Fibroblast of lung (primary cell): ENCODE measurements at regions not wholly inside any gene's neighbourhood (a gene's known extent, or its start where the extent isn't known, plus 50 kb on each side); places are given as distances from the start of the nearest gene placed in this dataset.

Experiments used
- DNase-seq, 2 donors: peaks; one replicate each; pipeline versions ENCODE4 v3.0.0 to v3.0.0-alpha.2; 2010; ENCODE audit warnings: low read depth in 2 of 2
- H2AFZ ChIP-seq: 2 replicates; pipeline ENCODE4 v1.5.1; 2012; ENCODE audit warnings: low read length, control low read depth, inconsistent platforms
- H3K27ac ChIP-seq: 2 replicates; pipeline ENCODE4 v1.5.1; 2011; ENCODE audit warnings: low read length, control low read depth; ENCODE audit not compliant: insufficient read depth
- H3K27me3 ChIP-seq: 2 replicates; pipeline ENCODE4 v1.5.1; 2011; ENCODE audit warnings: mild to moderate bottlenecking, low read length; ENCODE audit not compliant: control insufficient read depth, insufficient read depth
- H3K36me3 ChIP-seq: 2 replicates; pipeline ENCODE4 v1.5.1; 2011; ENCODE audit warnings: low read length; ENCODE audit not compliant: control insufficient read depth, insufficient read depth
- H3K4me1 ChIP-seq: 2 replicates; pipeline ENCODE4 v1.5.1; 2011; ENCODE audit warnings: low read length; ENCODE audit not compliant: control insufficient read depth, insufficient read depth; ENCODE audit errors: extremely low read depth
- H3K4me2 ChIP-seq: 2 replicates; pipeline ENCODE4 v1.5.1; 2011; ENCODE audit warnings: low read length, control low read depth; ENCODE audit not compliant: insufficient read depth; ENCODE audit errors: extremely low read depth
- H3K4me3 ChIP-seq, 4 experiments: fragments of 200-600 bp in 1 of 4; sonication (generic) in 1 of 4; replicated peaks in 1 of 4; 2 replicates each; pipeline ENCODE4 v1.5.1; 2011 to 2016; ENCODE audit warnings: low read length in 4 of 4, low read depth in 3 of 4, mild to moderate bottlenecking in 3 of 4, control low read depth in 2 of 4, inconsistent platforms in 1 of 4, mixed read lengths in 1 of 4; ENCODE audit not compliant: insufficient read depth in 1 of 4; ENCODE audit errors: control extremely low read depth in 1 of 4
- H3K79me2 ChIP-seq: 2 replicates; pipeline ENCODE4 v1.5.1; 2012; ENCODE audit warnings: mild to moderate bottlenecking, low read length, inconsistent platforms; ENCODE audit not compliant: control insufficient read depth, insufficient read depth
- H3K9ac ChIP-seq: 2 replicates; pipeline ENCODE4 v1.5.1; 2011; ENCODE audit warnings: mild to moderate bottlenecking, low read length, control low read depth; ENCODE audit not compliant: insufficient read depth
- H3K9me3 ChIP-seq: 2 replicates; pipeline ENCODE4 v1.5.1; 2012; ENCODE audit warnings: low read depth, low read length; ENCODE audit not compliant: control insufficient read depth, insufficient read depth
- H4K20me1 ChIP-seq: 2 replicates; pipeline ENCODE4 v1.5.1; 2011; ENCODE audit warnings: low read length; ENCODE audit not compliant: control insufficient read depth, insufficient read depth; ENCODE audit errors: extremely low read depth
- EZH2 ChIP-seq: IDR thresholded peaks from 2 replicates; pipeline ENCODE4 v1.5.1; 2012; ENCODE audit warnings: low read length, control low read depth, mild to moderate bottlenecking; ENCODE audit errors: missing control alignments
- TF ChIP-seq, protein P1 (sequence below), 2 donors: IDR thresholded peaks in 1 of 2; conservative IDR thresholded peaks in 1 of 2; 1 replicate in 1 of 2; 2 replicates in 1 of 2; pipeline ENCODE4 v1.5.1; 2011 to 2012; ENCODE audit warnings: low read length in 2 of 2, control low read depth in 1 of 2, inconsistent platforms in 1 of 2, low read depth in 1 of 2, mild to moderate bottlenecking in 1 of 2

DNA sequence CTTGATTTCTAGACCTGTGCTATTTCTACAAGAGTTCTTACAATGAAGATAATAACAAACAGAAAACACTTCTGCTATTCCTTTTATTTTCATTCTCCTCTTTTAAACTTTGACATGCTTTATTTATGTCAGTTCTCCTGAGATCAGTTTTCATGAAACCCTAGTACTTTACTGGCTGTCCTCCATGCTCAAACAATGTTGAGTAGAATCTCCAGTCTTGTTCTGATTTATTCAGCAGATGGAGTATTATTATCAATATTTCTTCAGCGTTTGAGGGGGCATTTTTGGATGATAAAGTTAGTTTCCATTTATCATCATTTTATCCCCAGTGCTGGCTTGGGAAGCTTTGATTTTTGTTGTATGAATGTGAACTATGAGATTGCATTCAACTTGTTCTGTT lies 85.9 kb upstream of the WARS2 start:
- no peaks in the 10 kb centered on the region for H3K36me3 ChIP-seq
- no peaks in the 10 kb centered on the region for H3K79me2 ChIP-seq

GRCh38 chr1:119226913-119227312 lies 86.5 kb upstream of the WARS2 start:
- no peak overlapping the region for H3K4me2 ChIP-seq
- H2AFZ ChIP-seq = no peak overlapping the region
- H4K20me1 ChIP-seq = no peaks in the 10 kb centered on the region
- no peaks in the 10 kb centered on the region for H3K36me3 ChIP-seq
- no peak for DNase-seq
- TF ChIP-seq, protein P1, sequence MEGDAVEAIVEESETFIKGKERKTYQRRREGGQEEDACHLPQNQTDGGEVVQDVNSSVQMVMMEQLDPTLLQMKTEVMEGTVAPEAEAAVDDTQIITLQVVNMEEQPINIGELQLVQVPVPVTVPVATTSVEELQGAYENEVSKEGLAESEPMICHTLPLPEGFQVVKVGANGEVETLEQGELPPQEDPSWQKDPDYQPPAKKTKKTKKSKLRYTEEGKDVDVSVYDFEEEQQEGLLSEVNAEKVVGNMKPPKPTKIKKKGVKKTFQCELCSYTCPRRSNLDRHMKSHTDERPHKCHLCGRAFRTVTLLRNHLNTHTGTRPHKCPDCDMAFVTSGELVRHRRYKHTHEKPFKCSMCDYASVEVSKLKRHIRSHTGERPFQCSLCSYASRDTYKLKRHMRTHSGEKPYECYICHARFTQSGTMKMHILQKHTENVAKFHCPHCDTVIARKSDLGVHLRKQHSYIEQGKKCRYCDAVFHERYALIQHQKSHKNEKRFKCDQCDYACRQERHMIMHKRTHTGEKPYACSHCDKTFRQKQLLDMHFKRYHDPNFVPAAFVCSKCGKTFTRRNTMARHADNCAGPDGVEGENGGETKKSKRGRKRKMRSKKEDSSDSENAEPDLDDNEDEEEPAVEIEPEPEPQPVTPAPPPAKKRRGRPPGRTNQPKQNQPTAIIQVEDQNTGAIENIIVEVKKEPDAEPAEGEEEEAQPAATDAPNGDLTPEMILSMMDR (conservative IDR thresholded peaks at IDR 0.05 in 1 of 2, IDR thresholded peaks at IDR 0.05 in 1 of 2; ENCODE audit: low read depth in 1 of 2, low read length in 2 of 2) = no peak
- TF ChIP-seq EZH2 = no peak
- no peak overlapping the region for H3K9ac ChIP-seq
- H3K27ac ChIP-seq = no peak overlapping the region
- no peaks in the 10 kb centered on the region for H3K79me2 ChIP-seq
- no peaks in the 10 kb centered on the region for H3K27me3 ChIP-seq
- H3K4me1 ChIP-seq = no peaks in the 10 kb centered on the region
- no peak overlapping the region for H3K4me3 ChIP-seq
- H3K9me3 ChIP-seq = no peaks in the 10 kb centered on the region

More for the DNA sequence above, 85.9 kb upstream of the WARS2 start:
- Histone ChIP-seq H3K9me3 (no peaks in the 10 kb centered on the region), H4K20me1 (no peaks in the 10 kb centered on the region), H3K27ac (no peak overlapping the region), H3K27me3 (no peaks in the 10 kb centered on the region), H3K4me1 (no peaks in the 10 kb centered on the region), H2AFZ (no peak overlapping the region), H3K9ac (no peak overlapping the region), H3K4me2 (no peak overlapping the region), H3K4me3 (no peak overlapping the region)
- DNase-seq = no peak
- TF ChIP-seq, protein P1 (conservative IDR thresholded peaks at IDR 0.05 in 1 of 2, IDR thresholded peaks at IDR 0.05 in 1 of 2; ENCODE audit: low read depth in 1 of 2, low read length in 2 of 2) = no peak
- TF ChIP-seq EZH2 = no peak

DNA sequence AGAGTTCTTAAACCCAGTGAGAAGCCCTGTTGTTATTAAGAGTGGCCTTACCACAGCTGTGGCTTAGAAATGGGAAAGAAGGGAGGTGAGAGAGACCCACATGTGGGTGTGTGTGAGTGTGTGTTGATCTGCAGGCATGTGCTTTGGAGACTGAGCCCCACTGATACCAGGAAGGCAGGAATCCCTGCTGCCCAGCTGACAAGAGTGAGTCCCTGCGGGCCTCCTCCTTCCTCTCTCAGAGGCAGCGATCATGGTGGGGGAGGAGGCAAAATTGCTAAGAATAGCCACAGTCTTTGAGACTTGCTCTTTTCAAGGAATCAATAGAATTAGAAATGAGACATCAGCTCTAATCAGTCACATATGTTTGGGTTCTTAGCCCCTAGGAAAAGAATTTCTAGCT lies 87.0 kb upstream of the WARS2 start:
- Histone ChIP-seq H3K9me3 (no peaks in the 10 kb centered on the region), H3K4me2 (no peak overlapping the region)
- no peak for DNase-seq

More for the DNA sequence above, 87.0 kb upstream of the WARS2 start:
- no peaks in the 10 kb centered on the region for H4K20me1 ChIP-seq
- no peaks in the 10 kb centered on the region for H3K36me3 ChIP-seq
- no peaks in the 10 kb centered on the region for H3K4me1 ChIP-seq
- no peaks in the 10 kb centered on the region for H3K27me3 ChIP-seq
- no peak overlapping the region for H3K27ac ChIP-seq
- H3K79me2 ChIP-seq = no peaks in the 10 kb centered on the region
- H2AFZ ChIP-seq = no peak overlapping the region
- TF ChIP-seq, protein P1 (conservative IDR thresholded peaks at IDR 0.05 in 1 of 2, IDR thresholded peaks at IDR 0.05 in 1 of 2; ENCODE audit: low read depth in 1 of 2, low read length in 2 of 2) = no peak
- TF ChIP-seq EZH2 = no peak
- H3K9ac ChIP-seq = no peak overlapping the region
- H3K4me3 ChIP-seq = no peak overlapping the region
